ENCODE measurements at regions not wholly inside any gene's neighbourhood (a gene's known extent, or its start where the extent isn't known, plus 50 kb on each side); places are given as distances from the start of the nearest gene placed in this dataset.

DNA sequence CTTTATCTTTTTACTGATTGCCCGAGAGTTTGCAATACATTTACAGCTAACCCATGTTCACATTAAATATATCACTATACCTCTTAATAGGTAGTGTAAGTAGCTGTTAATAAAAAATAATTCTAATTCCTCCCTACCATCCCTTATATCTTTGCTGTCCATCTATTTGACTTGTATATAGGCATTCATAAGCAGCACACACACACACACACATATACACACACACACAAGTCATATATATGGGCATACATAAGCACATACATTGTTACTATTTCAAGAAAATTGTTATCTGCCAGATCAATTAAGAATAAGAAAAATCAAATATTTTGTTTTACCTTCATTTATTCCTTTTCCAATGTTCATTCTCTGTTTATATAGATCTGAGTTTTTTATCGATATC is 176.4 kb downstream of the PPP1R3A start:
- H2AK5ac ChIP-seq (ENCODE audit: low read length, severe bottlenecking): no peak overlapping the region
- H3K36me3 ChIP-seq (ENCODE audit: control insufficient read depth in 1 of 2, insufficient read depth in 2 of 2, low read depth in 1 of 2, low read length in 2 of 2): no peaks in the 10 kb centered on the region
- WGBS: 95% methylated on average over 1 of the region's 2 CpGs
- H3K79me1 ChIP-seq (replicated peaks; ENCODE audit: low read length, poor library complexity, severe bottlenecking): no peaks in the 10 kb centered on the region
- H4K91ac ChIP-seq (ENCODE audit: low read length): no peak overlapping the region
- no peak overlapping the region for H3K23ac ChIP-seq (ENCODE audit: low read length in 2 of 2)
- H2BK12ac ChIP-seq (ENCODE audit: low read length in 2 of 2): no peak overlapping the region
- no peak overlapping the region for H2AFZ ChIP-seq (ENCODE audit: low read depth, low read length)
- no peak overlapping the region for H3K18ac ChIP-seq (ENCODE audit: low read depth in 1 of 2, low read length in 2 of 2)
- no peak overlapping the region for H3K4me2 ChIP-seq (ENCODE audit: low read length, poor library complexity, severe bottlenecking)
- H3K4ac ChIP-seq (ENCODE audit: low read depth in 1 of 2, low read length in 2 of 2): no peak overlapping the region
- H3K27me3 ChIP-seq (ENCODE audit: control insufficient read depth in 1 of 2, insufficient read depth in 1 of 2, low read length in 2 of 2): no peaks in the 10 kb centered on the region
- H2BK5ac ChIP-seq (ENCODE audit: low read depth, low read length, poor library complexity, severe bottlenecking): no peak overlapping the region
- H3K9ac ChIP-seq (ENCODE audit: low read length): no peak overlapping the region
- H4K8ac ChIP-seq (ENCODE audit: low read length): no peak overlapping the region
- no peak overlapping the region for H3K4me3 ChIP-seq (ENCODE audit: insufficient read depth in 1 of 2, low read depth in 1 of 2, low read length in 2 of 2)
- no peak overlapping the region for H3K27ac ChIP-seq (ENCODE audit: low read length, poor library complexity, severe bottlenecking)
- H3K9me3 ChIP-seq (ENCODE audit: control insufficient read depth, low read length): no peaks in the 10 kb centered on the region
- H2BK15ac ChIP-seq (ENCODE audit: low read depth, poor library complexity, severe bottlenecking): no peak overlapping the region
- H3K14ac ChIP-seq (ENCODE audit: low read length in 2 of 2): no peak overlapping the region
- no peak overlapping the region for H2BK120ac ChIP-seq (ENCODE audit: low read depth, low read length)
- DNase-seq: no peak
- H3K4me1 ChIP-seq (ENCODE audit: control insufficient read depth, insufficient read depth, low read depth, low read length): no peaks in the 10 kb centered on the region

DNA sequence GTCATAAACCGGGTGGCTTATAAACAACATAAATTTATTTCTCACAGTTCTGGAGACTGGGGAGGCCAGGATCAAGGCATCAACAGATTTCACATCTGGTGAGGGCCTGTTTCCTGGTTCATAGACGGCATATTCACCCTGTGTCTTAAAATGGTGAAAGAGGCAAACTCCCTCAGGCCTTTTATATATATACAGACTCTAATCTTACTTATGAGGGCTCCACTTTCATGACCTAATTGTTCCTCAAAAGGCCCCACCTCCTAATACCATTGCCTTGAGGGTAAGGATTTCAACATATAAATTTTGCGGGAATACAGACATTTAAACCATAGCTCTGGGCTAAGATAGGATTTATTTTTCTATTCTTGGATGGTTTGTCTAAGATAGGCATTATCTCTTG is 187.2 kb downstream of the PPP1R3A start:
- Histone ChIP-seq H2BK15ac (ENCODE audit: low read depth, poor library complexity, severe bottlenecking) (no peak overlapping the region), H3K4me3 (ENCODE audit: insufficient read depth in 1 of 2, low read depth in 1 of 2, low read length in 2 of 2) (no peak overlapping the region), H2BK12ac (ENCODE audit: low read length in 2 of 2) (no peak overlapping the region), H3K4me2 (ENCODE audit: low read length, poor library complexity, severe bottlenecking) (no peak overlapping the region), H3K4me1 (ENCODE audit: control insufficient read depth, insufficient read depth, low read depth, low read length) (no peaks in the 10 kb centered on the region), H3K9ac (ENCODE audit: low read length) (no peak overlapping the region), H3K14ac (ENCODE audit: low read length in 2 of 2) (no peak overlapping the region), H3K79me1 (replicated peaks; ENCODE audit: low read length, poor library complexity, severe bottlenecking) (no peaks in the 10 kb centered on the region), H3K4ac (ENCODE audit: low read depth in 1 of 2, low read length in 2 of 2) (no peak overlapping the region), H3K27ac (ENCODE audit: low read length, poor library complexity, severe bottlenecking) (no peak overlapping the region), H3K23ac (ENCODE audit: low read length in 2 of 2) (no peak overlapping the region), H2AK5ac (ENCODE audit: low read length, severe bottlenecking) (no peak overlapping the region), H2AFZ (ENCODE audit: low read depth, low read length) (no peak overlapping the region), H2BK5ac (ENCODE audit: low read depth, low read length, poor library complexity, severe bottlenecking) (no peak overlapping the region), H4K91ac (ENCODE audit: low read length) (no peak overlapping the region), H3K36me3 (ENCODE audit: control insufficient read depth in 1 of 2, insufficient read depth in 2 of 2, low read depth in 1 of 2, low read length in 2 of 2) (no peaks in the 10 kb centered on the region), H3K9me3 (ENCODE audit: control insufficient read depth, low read length) (no peaks in the 10 kb centered on the region), H3K18ac (ENCODE audit: low read depth in 1 of 2, low read length in 2 of 2) (no peak overlapping the region), H2BK120ac (ENCODE audit: low read depth, low read length) (no peak overlapping the region), H4K8ac (ENCODE audit: low read length) (no peak overlapping the region), H3K27me3 (ENCODE audit: control insufficient read depth in 1 of 2, insufficient read depth in 1 of 2, low read length in 2 of 2) (no peaks in the 10 kb centered on the region)
- 68% methylated on average over 2 of the region's 3 CpGs for WGBS
- no peak for DNase-seq

DNA sequence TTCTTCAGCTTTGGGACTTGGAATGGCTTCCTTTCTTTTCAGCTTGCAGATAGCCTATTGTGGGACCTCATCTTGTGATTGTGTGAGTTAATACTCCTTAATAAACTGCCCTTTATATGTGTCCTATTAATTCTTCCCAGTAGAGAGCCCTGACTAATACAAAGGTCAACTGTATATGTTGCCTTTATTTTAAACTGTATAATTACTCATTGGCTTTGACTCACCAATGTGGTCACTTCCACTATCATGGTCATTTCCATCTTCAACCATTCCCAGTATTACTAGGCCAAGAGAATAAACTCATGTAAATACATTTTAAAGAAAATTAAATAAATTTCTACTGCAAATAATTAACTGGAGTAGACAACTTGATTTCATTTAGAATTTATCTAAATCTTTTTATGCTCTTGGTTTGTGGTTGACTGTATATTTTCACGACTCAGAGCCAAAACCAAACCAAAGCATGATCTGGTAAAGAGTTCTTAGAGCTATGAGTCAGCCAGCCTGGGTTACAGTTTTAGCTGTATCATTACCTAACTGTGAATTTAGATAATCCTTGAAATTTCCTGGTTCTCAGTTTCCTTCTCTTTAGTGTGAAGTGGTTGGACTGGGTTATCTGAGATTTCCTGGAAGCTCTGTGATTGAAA is 188.4 kb downstream of the PPP1R3A start:
- Histone ChIP-seq H2AK5ac (ENCODE audit: low read length, severe bottlenecking) (no peak overlapping the region), H3K27ac (ENCODE audit: low read length, poor library complexity, severe bottlenecking) (peak overlapping the region; percentile 47), H3K4me2 (ENCODE audit: low read length, poor library complexity, severe bottlenecking) (no peak overlapping the region), H3K4me3 (ENCODE audit: insufficient read depth in 1 of 2, low read depth in 1 of 2, low read length in 2 of 2) (no peak overlapping the region), H3K79me1 (replicated peaks; ENCODE audit: low read length, poor library complexity, severe bottlenecking) (no peaks in the 10 kb centered on the region), H3K9me3 (ENCODE audit: control insufficient read depth, low read length) (no peaks in the 10 kb centered on the region), H2BK12ac (ENCODE audit: low read length in 2 of 2) (no peak overlapping the region), H2BK120ac (ENCODE audit: low read depth, low read length) (no peak overlapping the region), H2BK15ac (ENCODE audit: low read depth, poor library complexity, severe bottlenecking) (no peak overlapping the region), H2AFZ (ENCODE audit: low read depth, low read length) (no peak overlapping the region), H3K14ac (ENCODE audit: low read length in 2 of 2) (no peak overlapping the region), H2BK5ac (ENCODE audit: low read depth, low read length, poor library complexity, severe bottlenecking) (no peak overlapping the region), H3K23ac (ENCODE audit: low read length in 2 of 2) (no peak overlapping the region), H3K36me3 (ENCODE audit: control insufficient read depth in 1 of 2, insufficient read depth in 2 of 2, low read depth in 1 of 2, low read length in 2 of 2) (no peaks in the 10 kb centered on the region), H3K4me1 (ENCODE audit: control insufficient read depth, insufficient read depth, low read depth, low read length) (no peaks in the 10 kb centered on the region), H4K91ac (ENCODE audit: low read length) (no peak overlapping the region), H3K9ac (ENCODE audit: low read length) (peak overlapping the region; percentile 3), H3K18ac (ENCODE audit: low read depth in 1 of 2, low read length in 2 of 2) (no peak overlapping the region), H4K8ac (ENCODE audit: low read length) (no peak overlapping the region), H3K4ac (ENCODE audit: low read depth in 1 of 2, low read length in 2 of 2) (no peak overlapping the region), H3K27me3 (ENCODE audit: control insufficient read depth in 1 of 2, insufficient read depth in 1 of 2, low read length in 2 of 2) (no peaks in the 10 kb centered on the region)
- DNase-seq: peak; percentile 49
- WGBS: no CpG with 5 or more reads among the region's 1 CpG

DNA sequence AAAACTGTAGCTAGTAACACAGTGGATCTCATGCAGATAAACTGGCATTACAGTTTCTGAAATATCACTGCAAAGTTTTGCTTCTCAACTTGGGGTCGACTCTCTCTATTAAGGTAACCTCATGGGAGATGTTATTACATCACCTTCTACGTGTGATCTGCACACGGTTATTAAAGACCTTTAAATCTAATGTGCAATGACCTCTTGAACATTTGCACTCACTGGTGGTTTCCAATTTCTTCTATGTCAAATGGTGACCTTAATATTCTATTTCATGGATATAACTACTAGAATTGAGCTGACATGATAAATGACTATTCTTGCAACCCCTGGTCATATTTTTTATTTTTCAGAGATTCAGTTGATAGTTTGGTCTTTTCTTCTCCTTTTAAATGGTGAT is 191.3 kb downstream of the PPP1R3A start:
- no peak overlapping the region for H3K23ac ChIP-seq (ENCODE audit: low read length in 2 of 2)
- H3K18ac ChIP-seq (ENCODE audit: low read depth in 1 of 2, low read length in 2 of 2): no peak overlapping the region
- H4K8ac ChIP-seq (ENCODE audit: low read length): no peak overlapping the region
- no peaks in the 10 kb centered on the region for H3K9me3 ChIP-seq (ENCODE audit: control insufficient read depth, low read length)
- H2AK5ac ChIP-seq (ENCODE audit: low read length, severe bottlenecking): no peak overlapping the region
- no peak overlapping the region for H3K4ac ChIP-seq (ENCODE audit: low read depth in 1 of 2, low read length in 2 of 2)
- no peaks in the 10 kb centered on the region for H3K4me1 ChIP-seq (ENCODE audit: control insufficient read depth, insufficient read depth, low read depth, low read length)
- no peak overlapping the region for H2BK12ac ChIP-seq (ENCODE audit: low read length in 2 of 2)
- no peak overlapping the region for H2BK5ac ChIP-seq (ENCODE audit: low read depth, low read length, poor library complexity, severe bottlenecking)
- H3K4me3 ChIP-seq (ENCODE audit: insufficient read depth in 1 of 2, low read depth in 1 of 2, low read length in 2 of 2): no peak overlapping the region
- no peak overlapping the region for H3K14ac ChIP-seq (ENCODE audit: low read length in 2 of 2)
- no peak overlapping the region for H3K4me2 ChIP-seq (ENCODE audit: low read length, poor library complexity, severe bottlenecking)
- no peak overlapping the region for H3K9ac ChIP-seq (ENCODE audit: low read length)
- H2BK15ac ChIP-seq (ENCODE audit: low read depth, poor library complexity, severe bottlenecking): no peak overlapping the region
- no peak overlapping the region for H3K27ac ChIP-seq (ENCODE audit: low read length, poor library complexity, severe bottlenecking)
- no peak overlapping the region for H2BK120ac ChIP-seq (ENCODE audit: low read depth, low read length)
- H4K91ac ChIP-seq (ENCODE audit: low read length): no peak overlapping the region
- H3K27me3 ChIP-seq (ENCODE audit: control insufficient read depth in 1 of 2, insufficient read depth in 1 of 2, low read length in 2 of 2): no peaks in the 10 kb centered on the region
- DNase-seq: no peak
- no peaks in the 10 kb centered on the region for H3K36me3 ChIP-seq (ENCODE audit: control insufficient read depth in 1 of 2, insufficient read depth in 2 of 2, low read depth in 1 of 2, low read length in 2 of 2)
- no peak overlapping the region for H2AFZ ChIP-seq (ENCODE audit: low read depth, low read length)
- H3K79me1 ChIP-seq (replicated peaks; ENCODE audit: low read length, poor library complexity, severe bottlenecking): no peaks in the 10 kb centered on the region
- 81% methylated on average over 1 of the region's 3 CpGs for WGBS
